ENCODE measurements at regions not wholly inside any gene's neighbourhood (a gene's known extent, or its start where the extent isn't known, plus 50 kb on each side); places are given as distances from the start of the nearest gene placed in this dataset.

DNA sequence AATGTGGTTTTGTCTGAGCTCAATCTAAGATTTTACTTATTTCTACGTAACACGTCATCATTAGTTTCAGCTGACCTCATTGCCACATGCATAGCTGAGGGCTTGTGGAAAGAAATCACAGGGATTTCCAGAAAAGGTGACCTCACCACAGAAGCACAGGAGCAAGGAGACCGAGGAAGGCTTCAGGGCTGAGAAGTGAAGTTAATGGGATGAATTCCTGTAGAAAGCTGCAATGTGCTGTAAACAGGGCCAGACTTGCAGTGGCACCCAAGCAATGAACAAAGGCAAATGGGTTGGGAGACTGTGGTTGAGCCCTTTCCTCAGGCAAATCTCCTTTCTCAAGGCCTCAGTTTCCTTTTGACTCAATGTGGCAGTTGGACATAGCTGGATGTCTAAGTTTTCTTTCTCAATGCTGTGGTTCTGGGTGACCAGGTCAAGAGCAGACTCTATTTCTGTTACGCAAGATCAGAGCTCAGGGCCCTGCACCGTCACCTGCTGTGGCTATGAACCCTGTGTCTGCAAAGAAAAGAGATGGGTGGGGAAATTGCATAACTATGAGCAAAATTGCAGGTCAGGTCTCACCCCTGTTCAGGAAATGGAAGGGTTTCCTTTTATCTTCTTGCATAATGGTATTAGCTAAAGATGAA, 252.2 kb upstream of the TBL1XR1 start (continued):
- TF ChIP-seq AFF4 (CRISPR knock-in tag; IDR thresholded peaks at IDR 0.05): no peak
- peak; percentile 33; the same call in 1 of the 2 replicates for TF ChIP-seq FOXA3 (CRISPR knock-in tag; IDR thresholded peaks at IDR 0.05)
- peak; percentile 45; the same call in 1 of the 2 replicates for TF ChIP-seq ZNF430 (CRISPR knock-in tag; IDR thresholded peaks at IDR 0.05)
- TF ChIP-seq SMAD3 (CRISPR knock-in tag; IDR thresholded peaks at IDR 0.05): 0 out of 2 replicates have a peak, but pooled peaks have one; percentile 30
- no peak for TF ChIP-seq SOX13 (IDR thresholded peaks at IDR 0.05)
- TF ChIP-seq SOX13 (CRISPR knock-in tag; conservative IDR thresholded peaks at IDR 0.05 in 1 of 2, IDR thresholded peaks at IDR 0.05 in 1 of 2): peak in 1 of 2 experiments; percentile 51; a peak in 1 of 4 replicates
- TF ChIP-seq ZBTB20 (CRISPR knock-in tag; IDR thresholded peaks at IDR 0.05; ENCODE audit: borderline replicate concordance, low read depth): peak; percentile 17; the same call in 1 of the 2 replicates
- peak; percentile 86 for TF ChIP-seq SALL1 (CRISPR knock-in tag; IDR thresholded peaks at IDR 0.05)
- no peak for TF ChIP-seq HES4 (CRISPR knock-in tag; IDR thresholded peaks at IDR 0.05; ENCODE audit: borderline replicate concordance)
- peak; percentile 93 for TF ChIP-seq CEBPB (IDR thresholded peaks at IDR 0.05; ENCODE audit: borderline replicate concordance, low read depth, low read length)
- TF ChIP-seq KLF12 (CRISPR knock-in tag; IDR thresholded peaks at IDR 0.05; ENCODE audit: borderline replicate concordance): no peak
- TF ChIP-seq PHF5A (CRISPR knock-in tag; IDR thresholded peaks at IDR 0.05; ENCODE audit: low read depth, unreplicated experiment): no peak
- TF ChIP-seq ELF3 (CRISPR knock-in tag; IDR thresholded peaks at IDR 0.05): peak; percentile 58; the same call in 1 of the 2 replicates
- 0 out of 2 replicates have a peak, but pooled peaks have one; percentile 32 for TF ChIP-seq ZNF350 (CRISPR knock-in tag; IDR thresholded peaks at IDR 0.05; ENCODE audit: borderline replicate concordance, low read depth)
- TF ChIP-seq ZEB1 (IDR thresholded peaks at IDR 0.05; ENCODE audit: insufficient replicate concordance, low read depth): peak; percentile 26
- 0 out of 2 replicates have a peak, but pooled peaks have one; percentile 51 for TF ChIP-seq ZFP36L1 (CRISPR knock-in tag; IDR thresholded peaks at IDR 0.05)
- no peak for TF ChIP-seq ZNF343 (CRISPR knock-in tag; IDR thresholded peaks at IDR 0.05)
- TF ChIP-seq, protein P1, sequence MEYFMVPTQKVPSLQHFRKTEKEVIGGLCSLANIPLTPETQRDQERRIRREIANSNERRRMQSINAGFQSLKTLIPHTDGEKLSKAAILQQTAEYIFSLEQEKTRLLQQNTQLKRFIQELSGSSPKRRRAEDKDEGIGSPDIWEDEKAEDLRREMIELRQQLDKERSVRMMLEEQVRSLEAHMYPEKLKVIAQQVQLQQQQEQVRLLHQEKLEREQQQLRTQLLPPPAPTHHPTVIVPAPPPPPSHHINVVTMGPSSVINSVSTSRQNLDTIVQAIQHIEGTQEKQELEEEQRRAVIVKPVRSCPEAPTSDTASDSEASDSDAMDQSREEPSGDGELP (IDR thresholded peaks at IDR 0.05; ENCODE audit: borderline replicate concordance, low read depth): peak; percentile 50; the same call in 1 of the 2 replicates
- TF ChIP-seq ZNF496 (CRISPR knock-in tag; IDR thresholded peaks at IDR 0.05; ENCODE audit: insufficient replicate concordance): no peak
- TF ChIP-seq ZNF232 (CRISPR knock-in tag; IDR thresholded peaks at IDR 0.05; ENCODE audit: borderline replicate concordance): no peak
- TF ChIP-seq ZNF614 (CRISPR knock-in tag; IDR thresholded peaks at IDR 0.05; ENCODE audit: borderline replicate concordance): 0 out of 2 replicates have a peak, but pooled peaks have one; percentile 61
- TF ChIP-seq ZFAT (CRISPR knock-in tag; conservative IDR thresholded peaks at IDR 0.05): no peak
- no peak for TF ChIP-seq BCLAF1 (IDR thresholded peaks at IDR 0.05)
